NT2/D1 (cell line): ENCODE measurements at regions not wholly inside any gene's neighbourhood (a gene's known extent, or its start where the extent isn't known, plus 50 kb on each side); places are given as distances from the start of the nearest gene placed in this dataset.
"Not testable (repeated sequence)": the region's sequence is repeated elsewhere in the genome, so short reads cannot be mapped to it uniquely, and the experiment has no call there.

Source experiments
- YY1 ChIP-seq: IDR thresholded peaks from 2 replicates; pipeline ENCODE4 v1.6.1; 2011; ENCODE audit not compliant: insufficient read length, insufficient read depth
- ZNF274 ChIP-seq: IDR thresholded peaks from 2 replicates; pipeline ENCODE4 v1.6.1; 2011; ENCODE audit warnings: mild to moderate bottlenecking, low read depth, low read length

DNA sequence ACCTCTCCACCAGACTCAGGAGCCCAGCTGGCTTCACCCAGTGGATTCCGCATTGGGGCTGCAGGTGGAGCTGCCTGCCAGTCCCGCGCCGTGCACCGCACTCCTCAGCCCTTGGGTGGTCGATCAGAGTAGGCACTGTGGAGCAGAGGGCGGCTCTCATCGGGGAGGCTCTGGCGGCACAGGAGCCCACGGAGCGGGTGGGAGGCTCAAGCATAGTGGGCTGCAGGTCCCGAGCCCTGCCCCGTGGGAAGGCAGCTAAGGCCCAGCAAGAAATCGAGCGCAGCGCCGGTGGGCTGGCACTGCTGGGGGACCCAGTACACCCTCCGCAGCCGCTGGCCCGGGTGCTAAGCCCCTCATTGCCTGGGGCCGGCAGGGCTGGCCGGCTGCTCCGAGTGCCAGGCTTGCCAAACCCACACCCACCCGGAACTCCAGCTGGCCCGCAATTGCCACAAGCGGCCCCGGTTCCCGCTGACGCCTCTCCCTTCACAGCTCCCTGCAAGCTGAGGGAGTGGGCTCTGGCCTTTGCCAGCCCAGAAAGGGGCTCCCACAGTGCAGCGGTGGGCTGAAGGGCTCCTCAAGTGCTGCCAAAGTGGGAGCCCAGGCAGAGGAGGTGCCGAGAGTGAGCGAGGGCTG lies 2065.8 kb upstream of the CDH6 start:
- not testable (repeated sequence) for TF ChIP-seq ZNF274, YY1
